ENCODE measurements at regions not wholly inside any gene's neighbourhood (a gene's known extent, or its start where the extent isn't known, plus 50 kb on each side); places are given as distances from the start of the nearest gene placed in this dataset.

- ChIA-PET POLR2A (ENCODE audit: low non-redundant PET) (no interaction called here), CTCF (no interaction called here)
- DNase-seq (ENCODE audit: low spot score) = no peak
- H3K27ac ChIP-seq = no peak overlapping the region
- no peak for TF ChIP-seq CTCF (conservative IDR thresholded peaks at IDR 0.05; ENCODE audit: low read depth)
These were observed 512.6 kb downstream of the KLF5 start for GRCh38 chr13:73571376-73571775.

- CTCF ChIA-PET = interaction anchor here (0.6 kb wide), 1 partner anchor 85 kb away, joined by 3 read pairs; no protein-coding TSS in a partner anchor
- no peak overlapping the region for H3K27ac ChIP-seq
- POLR2A ChIA-PET (ENCODE audit: low non-redundant PET) = no interaction called here
- TF ChIP-seq CTCF (conservative IDR thresholded peaks at IDR 0.05; ENCODE audit: low read depth) = no peak
- DNase-seq (ENCODE audit: low spot score) = no peak
These were observed 498.1 kb downstream of the KLF5 start for GRCh38 chr13:73556902-73557301.

GRCh38 chr13:73556128-73556527 is 497.3 kb downstream of the KLF5 start:
- ChIA-PET POLR2A (ENCODE audit: low non-redundant PET) (no interaction called here), CTCF (no interaction called here)
- no peak for TF ChIP-seq CTCF (conservative IDR thresholded peaks at IDR 0.05; ENCODE audit: low read depth)
- no peak for DNase-seq (ENCODE audit: low spot score)
- H3K27ac ChIP-seq = no peak overlapping the region

GRCh38 chr13:73551736-73552135 is 492.9 kb downstream of the KLF5 start:
- no peak for DNase-seq (ENCODE audit: low spot score)
- ChIA-PET CTCF (no interaction called here), POLR2A (ENCODE audit: low non-redundant PET) (no interaction called here)
- no peak for TF ChIP-seq CTCF (conservative IDR thresholded peaks at IDR 0.05; ENCODE audit: low read depth)
- no peak overlapping the region for H3K27ac ChIP-seq

GRCh38 chr13:73549717-73550116 is 490.9 kb downstream of the KLF5 start:
- no peak overlapping the region for H3K27ac ChIP-seq
- POLR2A ChIA-PET (ENCODE audit: low non-redundant PET) = no interaction called here
- CTCF ChIA-PET = interaction anchor here (0.6 kb wide), 1 partner anchor 379 kb away, joined by 3 read pairs; no protein-coding TSS in a partner anchor
- no peak for TF ChIP-seq CTCF (conservative IDR thresholded peaks at IDR 0.05; ENCODE audit: low read depth)
- no peak for DNase-seq (ENCODE audit: low spot score)

- CTCF ChIA-PET = interaction anchor here (0.6 to 0.8 kb wide), 4 partner anchors 10 to 182 kb away, joined by 3 to 6 read pairs (median 4); no protein-coding TSS in a partner anchor
- POLR2A ChIA-PET (ENCODE audit: low non-redundant PET) = no interaction called here
- TF ChIP-seq CTCF (conservative IDR thresholded peaks at IDR 0.05; ENCODE audit: low read depth) = no peak
- H3K27ac ChIP-seq = no peak overlapping the region
- DNase-seq (ENCODE audit: low spot score) = no peak
These were observed 489.6 kb downstream of the KLF5 start for GRCh38 chr13:73548449-73548848.

GRCh38 chr13:73547239-73547638 is 488.4 kb downstream of the KLF5 start:
- CTCF ChIA-PET = no interaction called here
- TF ChIP-seq CTCF (conservative IDR thresholded peaks at IDR 0.05; ENCODE audit: low read depth) = no peak
- no peak for DNase-seq (ENCODE audit: low spot score)
- POLR2A ChIA-PET (ENCODE audit: low non-redundant PET) = no interaction called here
- no peak overlapping the region for H3K27ac ChIP-seq

Measured in RWPE1 (cell line).